ENCODE measurements at regions not wholly inside any gene's neighbourhood (a gene's known extent, or its start where the extent isn't known, plus 50 kb on each side); places are given as distances from the start of the nearest gene placed in this dataset.

DNA sequence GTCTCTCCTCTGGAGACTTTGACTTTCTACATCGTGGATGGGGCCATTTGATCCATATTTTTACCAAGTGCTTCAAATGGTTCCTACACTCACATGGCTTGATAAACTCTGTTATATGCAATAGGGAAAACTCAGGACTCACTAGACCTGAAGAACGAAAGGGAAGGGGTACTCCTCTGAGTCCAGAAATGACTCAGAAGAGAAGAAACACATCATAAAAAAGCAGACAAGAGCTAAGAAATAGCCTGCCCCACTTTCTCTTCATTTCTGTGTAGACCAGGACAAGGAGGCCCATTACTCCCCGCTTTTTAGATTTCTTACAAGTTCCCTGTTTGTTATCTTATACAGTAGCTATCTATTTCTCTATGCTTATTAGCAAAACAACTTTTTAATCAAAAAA is 369.8 kb upstream of the ARID1B start:
- no peaks in the 10 kb centered on the region for H3K9me3 ChIP-seq (ENCODE audit: control insufficient read depth, low read depth, low read length)
- dilution Hi-C loops (cut with MboI; ENCODE audit: extremely low pct_ligation_motif_present, low sequenced_read_pairs): no loop called here
- H2AFZ ChIP-seq (ENCODE audit: control insufficient read depth, low read length): no peak overlapping the region
- FAIRE-seq: no peak
- no peak overlapping the region for H3K9ac ChIP-seq (ENCODE audit: control insufficient read depth, extremely low read depth, insufficient read depth, low read length)
- no peaks in the 10 kb centered on the region for H3K27me3 ChIP-seq (ENCODE audit: control insufficient read depth, extremely low read depth, insufficient read depth, low read length)
- no peaks in the 10 kb centered on the region for H3K4me1 ChIP-seq (ENCODE audit: control insufficient read depth, extremely low read depth, insufficient read depth, low read length)
- H3K4me3 ChIP-seq (ENCODE audit: control insufficient read depth in 2 of 3, extremely low read depth in 1 of 3, insufficient read depth in 2 of 3, low read depth in 1 of 3, low read length in 3 of 3): no peak overlapping the region
- H4K20me1 ChIP-seq (ENCODE audit: control insufficient read depth, extremely low read depth, insufficient read depth, low read length): no peaks in the 10 kb centered on the region
- DNase-seq (ENCODE audit: low read depth, low spot score): no peak
- H3K36me3 ChIP-seq (ENCODE audit: control insufficient read depth in 2 of 2, extremely low read depth in 1 of 2, insufficient read depth in 2 of 2, low read length in 2 of 2): no peaks in the 10 kb centered on the region
- no peak overlapping the region for H3K4me2 ChIP-seq (ENCODE audit: control insufficient read depth, extremely low read depth, insufficient read depth, low read depth, low read length)
- TF ChIP-seq, protein P1, sequence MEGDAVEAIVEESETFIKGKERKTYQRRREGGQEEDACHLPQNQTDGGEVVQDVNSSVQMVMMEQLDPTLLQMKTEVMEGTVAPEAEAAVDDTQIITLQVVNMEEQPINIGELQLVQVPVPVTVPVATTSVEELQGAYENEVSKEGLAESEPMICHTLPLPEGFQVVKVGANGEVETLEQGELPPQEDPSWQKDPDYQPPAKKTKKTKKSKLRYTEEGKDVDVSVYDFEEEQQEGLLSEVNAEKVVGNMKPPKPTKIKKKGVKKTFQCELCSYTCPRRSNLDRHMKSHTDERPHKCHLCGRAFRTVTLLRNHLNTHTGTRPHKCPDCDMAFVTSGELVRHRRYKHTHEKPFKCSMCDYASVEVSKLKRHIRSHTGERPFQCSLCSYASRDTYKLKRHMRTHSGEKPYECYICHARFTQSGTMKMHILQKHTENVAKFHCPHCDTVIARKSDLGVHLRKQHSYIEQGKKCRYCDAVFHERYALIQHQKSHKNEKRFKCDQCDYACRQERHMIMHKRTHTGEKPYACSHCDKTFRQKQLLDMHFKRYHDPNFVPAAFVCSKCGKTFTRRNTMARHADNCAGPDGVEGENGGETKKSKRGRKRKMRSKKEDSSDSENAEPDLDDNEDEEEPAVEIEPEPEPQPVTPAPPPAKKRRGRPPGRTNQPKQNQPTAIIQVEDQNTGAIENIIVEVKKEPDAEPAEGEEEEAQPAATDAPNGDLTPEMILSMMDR (optimal IDR thresholded peaks at IDR 0.05 in 1 of 3, IDR thresholded peaks at IDR 0.05 in 1 of 3, conservative IDR thresholded peaks at IDR 0.05 in 1 of 3; ENCODE audit: extremely low read depth in 1 of 3, insufficient read depth in 2 of 3, low read length in 3 of 3): no peak
- no peak for TF ChIP-seq EZH2 (IDR thresholded peaks at IDR 0.05; ENCODE audit: low read length)
- no peak overlapping the region for H3K27ac ChIP-seq (ENCODE audit: control insufficient read depth, insufficient read depth, low read length)
- H3K79me2 ChIP-seq (ENCODE audit: control insufficient read depth, insufficient read depth, low read length): no peaks in the 10 kb centered on the region
- no peaks in the 10 kb centered on the region for H3K9me1 ChIP-seq (ENCODE audit: control insufficient read depth, extremely low read depth, insufficient read depth, low read length)

DNA sequence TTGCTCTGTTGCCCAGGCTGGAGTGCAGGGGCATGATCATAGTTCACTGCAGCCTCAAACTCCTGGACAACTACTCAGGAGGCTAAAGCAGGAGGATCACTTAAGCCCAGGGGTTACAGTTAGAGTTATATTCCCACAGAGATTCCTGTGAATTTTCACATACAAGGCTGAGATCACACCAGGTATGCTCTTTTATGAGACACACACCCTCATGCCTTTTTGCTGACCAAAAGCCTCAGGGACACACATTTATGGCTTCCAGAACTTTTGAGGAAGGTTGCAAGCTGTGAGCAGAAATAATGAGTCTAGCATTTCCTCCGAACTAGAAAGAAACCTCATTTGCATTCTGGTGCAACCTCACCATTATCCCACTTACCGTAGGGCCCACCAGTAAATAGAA is 370.5 kb upstream of the ARID1B start:
- Histone ChIP-seq H3K4me2 (ENCODE audit: control insufficient read depth, extremely low read depth, insufficient read depth, low read depth, low read length) (no peak overlapping the region), H3K36me3 (ENCODE audit: control insufficient read depth in 2 of 2, extremely low read depth in 1 of 2, insufficient read depth in 2 of 2, low read length in 2 of 2) (no peaks in the 10 kb centered on the region), H3K9ac (ENCODE audit: control insufficient read depth, extremely low read depth, insufficient read depth, low read length) (no peak overlapping the region), H3K27ac (ENCODE audit: control insufficient read depth, insufficient read depth, low read length) (no peak overlapping the region), H3K79me2 (ENCODE audit: control insufficient read depth, insufficient read depth, low read length) (no peaks in the 10 kb centered on the region), H3K9me3 (ENCODE audit: control insufficient read depth, low read depth, low read length) (no peaks in the 10 kb centered on the region), H3K4me3 (ENCODE audit: control insufficient read depth in 2 of 3, extremely low read depth in 1 of 3, insufficient read depth in 2 of 3, low read depth in 1 of 3, low read length in 3 of 3) (no peak overlapping the region), H2AFZ (ENCODE audit: control insufficient read depth, low read length) (no peak overlapping the region), H3K4me1 (ENCODE audit: control insufficient read depth, extremely low read depth, insufficient read depth, low read length) (no peaks in the 10 kb centered on the region), H4K20me1 (ENCODE audit: control insufficient read depth, extremely low read depth, insufficient read depth, low read length) (no peaks in the 10 kb centered on the region), H3K9me1 (ENCODE audit: control insufficient read depth, extremely low read depth, insufficient read depth, low read length) (no peaks in the 10 kb centered on the region), H3K27me3 (ENCODE audit: control insufficient read depth, extremely low read depth, insufficient read depth, low read length) (no peaks in the 10 kb centered on the region)
- DNase-seq (ENCODE audit: low read depth, low spot score) (no peak), FAIRE-seq (no peak)
- TF ChIP-seq, protein P1 (optimal IDR thresholded peaks at IDR 0.05 in 1 of 3, IDR thresholded peaks at IDR 0.05 in 1 of 3, conservative IDR thresholded peaks at IDR 0.05 in 1 of 3; ENCODE audit: extremely low read depth in 1 of 3, insufficient read depth in 2 of 3, low read length in 3 of 3): no peak
- no peak for TF ChIP-seq EZH2 (IDR thresholded peaks at IDR 0.05; ENCODE audit: low read length)
- dilution Hi-C loops (cut with MboI; ENCODE audit: extremely low pct_ligation_motif_present, low sequenced_read_pairs): no loop called here

Data from keratinocyte (primary cell).